GM19455 (cell line): ENCODE measurements at regions not wholly inside any gene's neighbourhood (a gene's known extent, or its start where the extent isn't known, plus 50 kb on each side); places are given as distances from the start of the nearest gene placed in this dataset.

Source experiments
- ATAC-seq: cut with Tn5 transposase; IDR thresholded peaks from one replicate; pipeline ENCODE4 v1.9.1; 2021; ENCODE audit not compliant: unreplicated experiment

DNA sequence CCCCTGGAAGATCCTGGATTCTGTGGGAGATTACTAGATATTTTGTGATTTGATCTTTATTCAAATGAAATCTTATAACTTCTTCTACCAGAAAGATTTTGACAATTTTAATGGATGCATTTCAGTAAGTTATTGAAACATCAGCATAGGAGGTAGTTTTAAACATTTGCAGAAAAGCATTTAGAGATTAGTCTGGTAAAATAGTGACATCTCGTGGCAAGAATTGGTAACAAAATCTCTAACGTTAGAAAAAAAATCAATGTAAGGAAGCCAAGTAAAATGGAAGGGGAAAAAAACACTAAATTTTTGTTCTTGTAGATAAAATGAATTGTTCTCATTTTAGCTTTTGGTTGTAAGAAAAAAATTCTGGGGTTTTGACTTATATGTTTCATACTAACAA is 73.3 kb downstream of the TASL start:
- ATAC-seq: no peak

DNA sequence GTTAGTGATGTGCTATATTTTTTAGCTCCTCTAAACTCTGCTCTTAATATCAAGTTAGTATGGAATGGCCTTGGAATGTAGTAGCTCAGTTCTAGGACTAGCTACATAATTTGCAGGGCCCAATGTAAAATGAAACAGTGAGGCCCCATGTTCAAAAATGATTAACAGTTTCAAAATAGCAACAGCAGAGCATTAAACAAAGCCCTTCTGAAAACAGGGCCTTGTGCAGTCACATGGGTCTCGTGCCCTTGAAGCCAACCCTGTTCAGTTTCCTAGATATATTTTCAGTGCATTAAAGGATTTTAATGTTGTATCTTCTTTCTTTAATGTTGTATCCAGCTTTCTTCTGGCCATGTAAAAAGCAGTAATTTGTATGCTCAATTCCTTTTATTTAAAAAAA is 82.1 kb downstream of the TASL start:
- no peak for ATAC-seq

DNA sequence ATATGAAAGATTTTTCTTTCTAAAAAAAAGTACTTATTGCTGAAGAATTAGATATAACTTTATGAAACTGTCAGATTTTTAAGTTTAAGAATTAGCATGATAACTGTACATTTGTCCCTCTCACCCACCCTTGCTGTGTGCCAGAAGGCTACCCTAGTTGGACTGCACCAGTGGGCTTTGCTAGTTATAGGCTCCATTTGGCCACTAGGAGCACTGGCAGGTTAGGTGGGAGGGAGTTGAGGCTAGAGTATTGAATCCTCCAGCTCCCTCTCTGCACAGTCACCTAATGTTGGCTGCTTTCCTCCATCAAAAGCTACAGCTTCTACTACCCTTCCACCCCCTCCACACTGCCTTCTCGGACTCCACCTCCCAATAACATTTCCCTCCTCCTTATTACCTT is 84.2 kb downstream of the TASL start:
- no peak for ATAC-seq

DNA sequence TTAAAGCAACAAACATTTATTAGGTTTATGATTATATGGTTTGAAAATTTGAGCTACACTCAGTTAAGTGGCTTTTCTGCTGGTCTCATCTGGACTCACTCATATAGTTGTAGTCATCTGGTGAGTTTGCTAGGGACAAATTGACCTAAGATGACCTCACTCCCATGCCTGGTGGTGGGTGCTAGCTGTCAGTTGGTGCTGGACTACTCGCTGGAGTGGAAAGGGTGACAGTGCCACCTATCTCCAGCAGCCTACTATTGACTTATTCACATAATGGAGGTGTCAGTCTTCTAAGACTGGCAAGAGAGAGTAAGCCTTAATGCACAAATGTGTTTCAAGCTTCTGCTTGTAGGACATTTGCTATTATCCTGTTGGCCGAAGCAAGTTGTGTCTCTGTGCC is 88.2 kb downstream of the TASL start:
- ATAC-seq: no peak

DNA sequence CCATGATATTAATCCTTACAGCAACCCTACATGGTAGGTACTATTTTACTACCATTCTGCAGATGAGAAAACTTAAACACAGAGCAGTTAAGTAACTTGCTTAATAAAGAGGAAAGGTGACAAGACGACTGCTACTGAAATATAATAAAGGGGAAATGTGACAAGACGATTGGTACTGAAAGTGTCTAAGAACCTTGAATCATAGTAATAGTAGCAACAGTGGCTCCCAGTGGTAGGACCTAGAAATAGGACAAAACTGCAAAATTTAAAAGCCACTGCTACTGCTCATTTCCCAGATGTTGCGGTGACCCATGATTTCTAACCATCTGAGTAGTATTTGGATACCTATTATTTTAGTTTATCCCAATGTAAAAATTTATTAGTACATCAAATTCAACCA is 89.5 kb downstream of the TASL start:
- ATAC-seq: peak; percentile 75

DNA sequence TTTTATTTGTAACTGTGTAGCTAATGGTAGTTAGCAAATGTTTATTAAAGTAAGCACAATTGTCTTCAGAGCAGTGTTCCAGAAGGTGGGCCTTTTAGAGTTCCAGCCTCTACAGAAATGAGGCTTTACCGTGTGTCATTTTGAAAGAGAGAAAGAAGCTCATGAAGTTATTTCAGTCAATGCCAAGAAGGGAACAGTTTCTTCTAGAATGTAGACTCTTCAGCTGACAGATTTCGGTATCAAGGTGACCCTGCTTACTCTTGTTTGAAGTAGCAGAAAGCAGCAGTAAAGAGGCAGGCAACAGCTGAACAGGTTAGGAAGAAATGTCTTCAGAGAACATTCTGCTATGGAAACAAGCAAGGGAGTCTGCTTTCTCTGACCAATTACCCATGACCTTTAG is 93.6 kb downstream of the TASL start:
- ATAC-seq: peak; percentile 71

DNA sequence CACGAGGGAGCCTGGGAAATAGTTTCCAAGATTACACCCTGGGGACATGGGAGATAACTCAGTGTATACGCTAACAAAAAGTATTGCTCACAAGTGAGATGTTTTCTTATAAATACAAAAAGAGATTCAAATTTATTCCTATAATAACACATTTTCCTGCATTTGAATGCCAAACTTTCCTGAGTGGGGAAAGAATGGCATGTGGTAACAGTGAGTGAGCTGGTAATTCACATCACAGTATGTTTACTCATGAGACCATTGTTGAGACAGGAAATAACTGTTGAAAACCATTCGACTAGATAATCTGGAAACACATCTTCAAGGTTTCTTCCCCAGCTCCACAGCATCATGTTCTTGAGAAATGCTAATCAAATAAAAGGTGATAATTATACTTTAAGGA is 109.1 kb downstream of the TASL start:
- no peak for ATAC-seq
